SJSA1 (cell line): ENCODE measurements at regions not wholly inside any gene's neighbourhood (a gene's known extent, or its start where the extent isn't known, plus 50 kb on each side); places are given as distances from the start of the nearest gene placed in this dataset.

ENCODE experiments used
- DNase-seq, 2 experiments: peaks; one replicate each; pipeline ENCODE4 v3.0.0-alpha.2; 2015 to 2020; ENCODE audit warnings: low spot score in 2 of 2, low read depth in 1 of 2
- H3K27ac ChIP-seq: fragments of 250-450 bp; sonication (Bioruptor Pico); 2 replicates; pipeline ENCODE4 v1.5.1; 2020; ENCODE audit warnings: mild to moderate bottlenecking, moderate library complexity
- H3K27me3 ChIP-seq: fragments of 250-450 bp; sonication (Bioruptor Pico); replicated peaks from 2 replicates; pipeline ENCODE4 v1.5.1; 2020; ENCODE audit warnings: mild to moderate bottlenecking, moderate library complexity
- H3K36me3 ChIP-seq: fragments of 250-450 bp; sonication (Bioruptor Pico); 2 replicates; pipeline ENCODE4 v1.5.1; 2020; ENCODE audit warnings: mild to moderate bottlenecking
- H3K4me1 ChIP-seq: fragments of 250-450 bp; sonication (Bioruptor Pico); replicated peaks from 2 replicates; pipeline ENCODE4 v1.6.1; 2021; ENCODE audit warnings: mild to moderate bottlenecking
- H3K4me3 ChIP-seq: fragments of 250-450 bp; sonication (Bioruptor Pico); 2 replicates; pipeline ENCODE4 v1.5.1; 2020; ENCODE audit warnings: mild to moderate bottlenecking
- H3K9me3 ChIP-seq: fragments of 250-450 bp; sonication (Bioruptor Pico); replicated peaks from 2 replicates; pipeline ENCODE4 v1.5.1; 2020; ENCODE audit warnings: mild to moderate bottlenecking

DNA sequence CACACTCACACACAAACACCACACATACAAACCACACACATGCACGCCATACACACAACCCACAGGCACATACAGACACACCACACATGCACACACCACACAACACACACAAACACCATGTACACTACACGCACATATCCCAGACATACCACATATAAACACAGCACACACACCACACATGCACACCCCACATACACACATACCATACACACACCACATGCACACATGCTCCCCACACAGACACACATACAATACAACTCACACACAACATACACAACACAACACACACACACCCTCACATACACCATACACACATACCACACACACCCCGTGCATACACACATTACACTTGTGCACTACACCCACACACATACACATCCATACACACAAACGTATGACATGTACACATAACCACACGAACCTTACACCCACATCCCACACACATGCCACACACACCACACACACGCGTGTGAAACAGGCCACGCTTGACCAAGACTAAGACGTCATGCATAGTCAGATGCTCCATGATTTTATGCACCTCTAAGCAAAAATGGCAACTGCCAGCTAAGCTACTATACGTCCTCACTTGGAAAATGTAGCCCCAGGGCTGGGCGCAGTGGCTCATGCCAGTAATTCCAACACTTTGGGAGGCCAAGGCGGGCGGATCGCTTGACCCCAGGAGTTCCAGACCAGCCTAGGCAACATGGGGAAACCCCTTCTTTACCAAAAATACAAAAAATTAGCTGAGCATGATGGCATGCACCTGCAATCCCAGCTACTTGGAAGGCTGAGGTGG, 77.4 kb upstream of the TMPRSS2 start:
- no peaks in the 10 kb centered on the region for H3K27me3 ChIP-seq
- H3K4me3 ChIP-seq: no peak overlapping the region
- H3K36me3 ChIP-seq: no peaks in the 10 kb centered on the region
- DNase-seq: no peak
- no peaks in the 10 kb centered on the region for H3K4me1 ChIP-seq
- no peak overlapping the region for H3K27ac ChIP-seq
- no peaks in the 10 kb centered on the region for H3K9me3 ChIP-seq

GRCh38 chr21:41584603-41585176, 76.7 kb upstream of the TMPRSS2 start:
- Histone ChIP-seq H3K36me3 (no peaks in the 10 kb centered on the region), H3K4me3 (no peak overlapping the region)

GRCh38 chr21:41583274-41583790, 75.4 kb upstream of the TMPRSS2 start:
- no peaks in the 10 kb centered on the region for H3K36me3 ChIP-seq
- no peak for DNase-seq
- no peak overlapping the region for H3K27ac ChIP-seq
- H3K27me3 ChIP-seq: no peaks in the 10 kb centered on the region
- no peak overlapping the region for H3K4me3 ChIP-seq
- no peaks in the 10 kb centered on the region for H3K4me1 ChIP-seq
- 0 out of 2 replicates have a peak, but pooled peaks cover 4% of the 10 kb centered on the region for H3K9me3 ChIP-seq

More at GRCh38 chr21:41584603-41585176, 76.7 kb upstream of the TMPRSS2 start:
- no peak for DNase-seq
- no peaks in the 10 kb centered on the region for H3K4me1 ChIP-seq
- no peaks in the 10 kb centered on the region for H3K27me3 ChIP-seq
- H3K9me3 ChIP-seq: no peaks in the 10 kb centered on the region
- no peak overlapping the region for H3K27ac ChIP-seq

GRCh38 chr21:41582866-41583265, 74.9 kb upstream of the TMPRSS2 start:
- Histone ChIP-seq H3K4me1 (no peaks in the 10 kb centered on the region), H3K4me3 (no peak overlapping the region), H3K27ac (no peak overlapping the region), H3K9me3 (0 out of 2 replicates have a peak, but pooled peaks cover 4% of the 10 kb centered on the region), H3K27me3 (no peaks in the 10 kb centered on the region), H3K36me3 (no peaks in the 10 kb centered on the region)
- no peak for DNase-seq

DNA sequence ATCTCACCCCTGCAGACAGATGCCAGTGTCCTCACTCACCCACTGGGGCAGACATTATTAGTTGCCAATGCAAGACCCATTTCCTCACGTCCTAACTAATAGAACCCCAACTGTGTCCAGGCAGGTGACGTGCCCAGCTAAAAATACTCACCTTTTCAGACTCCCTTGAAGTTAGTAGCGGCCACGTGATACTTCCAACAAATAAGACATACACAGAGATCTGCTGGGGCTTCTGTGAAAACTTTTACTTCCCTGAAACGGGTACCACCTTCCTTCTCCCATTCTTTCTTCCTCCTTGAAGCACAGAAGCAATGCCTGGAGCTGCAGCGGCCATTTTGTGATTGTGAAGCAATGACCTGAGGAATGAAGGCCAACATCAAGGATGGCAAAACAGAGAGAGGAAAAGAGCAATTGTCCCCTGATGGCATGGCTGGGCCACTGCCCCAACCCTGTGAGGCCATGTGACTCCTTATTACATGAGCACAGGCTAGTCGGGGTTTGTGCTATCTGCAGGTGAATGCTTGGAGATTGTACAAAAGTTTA, 74.4 kb upstream of the TMPRSS2 start:
- H3K36me3 ChIP-seq: no peaks in the 10 kb centered on the region
- H3K4me3 ChIP-seq: no peak overlapping the region
- no peaks in the 10 kb centered on the region for H3K27me3 ChIP-seq
- no peak overlapping the region for H3K27ac ChIP-seq
- no peak for DNase-seq
- 0 out of 2 replicates have a peak, but pooled peaks cover 4% of the 10 kb centered on the region for H3K9me3 ChIP-seq
- no peaks in the 10 kb centered on the region for H3K4me1 ChIP-seq

DNA sequence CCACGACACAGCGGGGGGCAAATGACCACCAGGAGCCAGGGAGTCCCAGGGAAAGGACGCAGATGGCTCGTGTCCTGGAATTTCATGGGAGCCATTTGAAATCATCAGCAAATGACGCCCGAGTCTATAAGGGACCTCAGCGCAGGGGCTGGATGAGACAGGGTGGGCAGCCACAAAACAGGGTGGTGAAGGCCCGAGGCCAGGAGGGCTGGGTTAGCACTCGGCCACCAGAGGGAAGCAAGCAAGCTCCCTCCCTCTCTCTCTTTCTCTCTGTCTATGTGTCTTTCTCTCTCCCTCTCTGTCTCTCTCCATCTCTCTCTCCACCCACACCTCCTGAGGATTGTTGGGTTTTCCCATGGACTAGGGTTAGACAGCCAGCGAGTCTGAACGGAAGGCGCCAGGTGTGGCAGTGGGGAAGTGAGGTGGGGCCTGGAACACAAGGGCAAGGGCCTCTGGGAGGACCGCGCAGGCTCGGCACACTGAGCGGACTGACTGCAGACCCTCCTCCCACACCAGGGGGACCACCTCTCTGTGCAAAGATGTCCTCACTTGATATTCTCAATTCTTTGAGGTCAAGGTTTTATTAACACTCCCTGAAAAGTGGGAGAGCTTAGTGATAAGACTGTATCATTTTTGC, 73.8 kb upstream of the TMPRSS2 start:
- no peak for DNase-seq
- H3K27me3 ChIP-seq: no peaks in the 10 kb centered on the region
- H3K36me3 ChIP-seq: no peaks in the 10 kb centered on the region
- no peak overlapping the region for H3K4me3 ChIP-seq
- H3K4me1 ChIP-seq: no peaks in the 10 kb centered on the region
- 0 out of 2 replicates have a peak, but pooled peaks cover 4% of the 10 kb centered on the region for H3K9me3 ChIP-seq
- H3K27ac ChIP-seq: no peak overlapping the region

DNA sequence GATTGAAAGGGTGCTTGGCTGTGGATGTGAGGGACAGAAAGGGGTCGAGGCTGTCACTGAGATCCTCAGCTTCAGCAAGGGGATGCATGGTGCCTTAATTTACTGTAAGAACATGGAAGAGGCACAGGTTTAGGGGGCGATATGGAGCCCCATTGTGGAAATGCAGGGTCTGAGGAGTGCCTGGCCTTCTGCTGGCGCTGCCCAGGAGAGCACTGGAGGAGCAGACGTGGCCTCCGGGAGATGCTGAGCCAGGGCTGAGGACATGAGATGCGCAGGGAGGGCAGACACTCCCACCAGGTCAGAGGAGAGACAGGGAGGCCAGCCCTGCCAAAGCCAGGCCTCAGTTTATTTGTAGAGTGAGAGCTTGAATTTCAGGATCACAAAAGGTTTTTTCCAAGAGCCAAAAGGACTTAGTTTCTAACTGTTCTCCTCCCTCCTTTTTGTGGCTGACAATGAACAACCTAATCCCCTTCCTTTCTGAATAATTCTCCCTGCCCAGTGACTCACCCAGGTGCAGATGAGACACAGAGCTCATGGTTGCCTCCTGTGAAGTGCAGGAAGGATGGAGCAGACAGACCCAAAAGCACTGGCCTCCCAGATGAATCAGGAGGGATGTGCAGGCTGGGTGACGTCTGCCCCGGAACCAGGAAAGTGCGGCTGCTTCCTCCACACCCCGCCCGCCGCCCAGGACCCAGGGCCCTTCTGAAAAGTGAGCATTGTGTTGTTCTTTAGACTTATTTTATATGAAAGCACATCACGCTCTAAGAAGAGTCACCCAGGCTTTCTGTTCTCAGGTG, 73.0 kb upstream of the TMPRSS2 start:
- H3K4me3 ChIP-seq: no peak overlapping the region
- no peak overlapping the region for H3K27ac ChIP-seq
- no peaks in the 10 kb centered on the region for H3K4me1 ChIP-seq
- 0 out of 2 replicates have a peak, but pooled peaks cover 4% of the 10 kb centered on the region for H3K9me3 ChIP-seq
- no peak for DNase-seq
- no peaks in the 10 kb centered on the region for H3K36me3 ChIP-seq
- no peaks in the 10 kb centered on the region for H3K27me3 ChIP-seq

DNA sequence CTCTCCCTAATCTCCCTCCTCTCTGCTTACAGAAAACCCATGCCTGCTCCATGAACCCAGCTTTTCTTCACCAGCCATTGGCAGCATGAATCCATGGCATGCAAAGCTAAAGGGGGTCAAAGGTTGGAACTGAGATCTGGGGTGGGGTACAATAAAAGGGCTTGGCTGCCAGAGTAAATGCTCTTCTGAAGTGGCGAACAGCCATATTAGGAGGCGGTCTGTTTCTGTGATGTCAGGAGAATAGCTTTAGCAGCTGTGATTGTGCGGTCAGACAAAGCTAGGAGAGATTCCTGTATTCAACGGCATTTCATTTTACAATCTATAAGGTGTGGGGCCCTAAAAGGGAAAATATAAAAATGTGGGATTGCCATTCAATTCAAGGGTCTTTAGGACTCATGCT, 71.7 kb upstream of the TMPRSS2 start:
- 0 out of 2 replicates have a peak, but pooled peaks cover 4% of the 10 kb centered on the region for H3K9me3 ChIP-seq
- no peak for DNase-seq
- no peaks in the 10 kb centered on the region for H3K36me3 ChIP-seq
- H3K27me3 ChIP-seq: no peaks in the 10 kb centered on the region
- H3K4me1 ChIP-seq: no peaks in the 10 kb centered on the region
- no peak overlapping the region for H3K27ac ChIP-seq
- no peak overlapping the region for H3K4me3 ChIP-seq

DNA sequence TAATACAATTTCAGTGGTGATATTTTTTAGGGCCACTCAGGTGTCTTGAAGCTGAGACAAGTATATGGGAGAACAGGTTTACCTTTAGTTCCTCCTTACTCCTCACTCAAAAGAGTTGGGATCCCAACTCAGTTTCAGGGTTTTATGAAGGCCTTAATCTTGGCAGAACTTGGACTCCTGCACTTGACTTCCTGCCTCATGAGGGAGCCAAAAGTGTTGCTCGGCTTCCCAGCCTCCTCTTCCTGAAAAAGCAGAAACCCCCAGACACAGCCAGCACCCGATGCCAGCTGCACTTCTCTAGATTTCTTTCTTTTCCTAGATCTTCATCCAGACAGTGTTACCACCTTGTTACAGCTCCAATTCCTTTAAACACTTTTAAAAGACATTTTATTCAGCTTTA, 70.8 kb upstream of the TMPRSS2 start:
- Histone ChIP-seq H3K4me1 (no peaks in the 10 kb centered on the region), H3K9me3 (0 out of 2 replicates have a peak, but pooled peaks cover 4% of the 10 kb centered on the region), H3K27ac (no peak overlapping the region), H3K36me3 (no peaks in the 10 kb centered on the region), H3K4me3 (no peak overlapping the region), H3K27me3 (no peaks in the 10 kb centered on the region)
- no peak for DNase-seq

- Histone ChIP-seq H3K27me3 (no peaks in the 10 kb centered on the region), H3K36me3 (no peaks in the 10 kb centered on the region), H3K9me3 (0 out of 2 replicates have a peak, but pooled peaks cover 4% of the 10 kb centered on the region), H3K27ac (no peak overlapping the region), H3K4me1 (no peaks in the 10 kb centered on the region), H3K4me3 (no peak overlapping the region)
- no peak for DNase-seq
Observed at GRCh38 chr21:41578083-41578482, 70.1 kb upstream of the TMPRSS2 start.

GRCh38 chr21:41576013-41576615, 68.2 kb upstream of the TMPRSS2 start:
- H3K9me3 ChIP-seq: 0 out of 2 replicates have a peak, but pooled peaks cover 7% of the 10 kb centered on the region
- H3K4me3 ChIP-seq: no peak overlapping the region
- H3K36me3 ChIP-seq: no peaks in the 10 kb centered on the region
- no peaks in the 10 kb centered on the region for H3K4me1 ChIP-seq
- no peak for DNase-seq
- no peaks in the 10 kb centered on the region for H3K27me3 ChIP-seq
- H3K27ac ChIP-seq: no peak overlapping the region

- Histone ChIP-seq H3K9me3 (0 out of 2 replicates have a peak, but pooled peaks cover 7% of the 10 kb centered on the region), H3K4me3 (no peak overlapping the region), H3K27me3 (no peaks in the 10 kb centered on the region), H3K27ac (no peak overlapping the region), H3K36me3 (no peaks in the 10 kb centered on the region), H3K4me1 (no peaks in the 10 kb centered on the region)
- no peak for DNase-seq
Observed at GRCh38 chr21:41573902-41574690, 66.1 kb upstream of the TMPRSS2 start.
